NCI-H748 (cell line): ENCODE measurements at regions not wholly inside any gene's neighbourhood (a gene's known extent, or its start where the extent isn't known, plus 50 kb on each side); places are given as distances from the start of the nearest gene placed in this dataset.
"Not testable (repeated sequence)": the region's sequence is repeated elsewhere in the genome, so short reads cannot be mapped to it uniquely, and the experiment has no call there.

ENCODE experiments used
- DNase-seq: peaks from one replicate; lab custom pipeline; 2025; ENCODE audit not compliant: unreplicated experiment; lab: John Stamatoyannopoulos, UW

- DNase-seq, result peak; percentile 88
Measured at GRCh38 chr12:105455261-105455660, 124.8 kb downstream of the C12orf75 start.

- DNase-seq, result no peak
Measured at GRCh38 chr12:105457026-105457425, 126.5 kb downstream of the C12orf75 start.

GRCh38 chr12:105459760-105460330, 129.4 kb downstream of the C12orf75 start:
- no peak for DNase-seq

DNA sequence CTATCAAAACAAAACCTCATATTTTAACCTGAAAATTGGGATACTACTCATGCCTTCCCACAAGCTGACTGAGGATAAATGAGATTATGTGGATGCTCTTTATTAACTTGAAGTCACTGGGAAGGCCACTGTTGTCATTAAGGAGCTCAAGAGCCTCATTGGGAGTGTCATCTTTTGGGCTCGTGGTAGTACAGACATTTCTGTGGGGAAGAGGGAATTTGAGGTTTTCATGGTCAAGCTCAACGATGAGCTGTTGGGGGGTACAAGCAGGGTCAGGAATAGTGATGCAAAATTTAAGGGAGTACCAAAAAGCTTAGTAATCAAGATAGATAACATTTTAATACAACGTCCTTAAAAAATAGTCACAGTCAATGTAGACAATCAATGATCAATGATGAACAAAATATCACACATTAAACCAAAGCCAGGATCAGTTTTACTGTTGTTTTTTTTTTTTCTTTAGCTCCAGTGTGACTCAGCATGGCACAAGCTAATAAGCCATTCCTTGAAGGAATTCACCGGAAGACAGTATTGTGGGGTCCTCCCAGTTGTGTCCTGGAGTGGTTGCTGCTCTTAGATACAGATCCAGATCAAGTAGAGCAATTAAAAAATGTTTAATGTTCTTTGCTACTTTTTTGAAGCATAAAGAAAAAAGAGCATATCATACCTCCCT, 130.9 kb downstream of the C12orf75 start:
- DNase-seq, result no peak

DNA sequence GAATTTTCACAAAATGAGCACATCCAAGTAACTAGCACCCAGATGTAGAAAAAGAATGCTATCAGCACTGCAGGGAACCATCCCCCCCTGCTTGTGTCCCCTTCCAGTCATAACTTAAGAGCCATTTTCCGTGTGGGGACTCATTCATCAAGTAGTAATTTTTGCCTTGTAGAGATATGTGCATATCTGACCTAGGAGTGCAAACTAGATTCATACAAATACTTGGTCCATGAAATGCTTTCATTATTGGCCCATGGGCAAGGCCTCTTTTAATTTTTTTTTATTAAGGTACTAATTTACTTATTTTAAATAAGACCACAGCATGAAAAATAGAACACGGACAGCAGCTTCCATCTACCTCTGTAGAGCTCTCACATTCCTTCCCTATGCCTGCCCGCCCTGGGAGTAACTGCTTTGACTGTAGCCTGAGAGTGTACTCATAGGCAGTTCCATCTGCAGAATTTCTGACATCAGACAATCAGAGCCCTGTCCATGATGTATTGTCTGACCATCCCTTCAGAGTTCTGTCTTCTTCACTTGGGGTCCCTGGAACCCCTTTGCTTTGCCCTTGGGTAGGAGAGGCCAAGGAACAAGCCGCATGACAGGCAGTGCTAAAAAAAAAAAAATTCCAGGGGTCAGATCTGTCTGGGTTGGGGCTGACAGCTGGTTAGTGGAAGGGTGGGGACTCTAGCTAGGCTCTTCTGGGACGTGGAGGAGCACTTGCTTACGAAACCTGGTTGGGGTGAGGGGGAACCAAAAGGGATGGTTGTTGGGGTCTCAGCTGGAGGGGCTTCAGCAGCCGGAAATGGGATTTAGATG, 131.7 kb downstream of the C12orf75 start:
- no peak for DNase-seq

DNA sequence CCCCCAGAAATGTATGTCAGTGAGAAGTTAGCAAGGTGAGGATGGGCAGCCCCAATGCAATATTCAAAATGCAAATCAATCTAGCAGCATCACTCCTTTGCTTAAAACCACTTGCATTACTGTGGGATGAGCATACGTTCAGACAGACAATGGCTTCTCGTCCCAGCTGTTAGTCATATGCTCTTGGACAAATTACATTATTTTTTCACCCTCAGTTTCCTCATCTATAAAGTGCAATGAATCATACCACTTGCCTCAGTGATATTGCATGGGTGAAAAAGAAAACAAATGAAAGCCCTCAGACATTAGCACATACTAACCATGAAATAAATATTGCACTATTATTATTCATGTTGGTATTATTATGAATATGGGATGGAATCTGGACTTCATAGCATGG, 132.3 kb downstream of the C12orf75 start:
- no peak for DNase-seq

DNA sequence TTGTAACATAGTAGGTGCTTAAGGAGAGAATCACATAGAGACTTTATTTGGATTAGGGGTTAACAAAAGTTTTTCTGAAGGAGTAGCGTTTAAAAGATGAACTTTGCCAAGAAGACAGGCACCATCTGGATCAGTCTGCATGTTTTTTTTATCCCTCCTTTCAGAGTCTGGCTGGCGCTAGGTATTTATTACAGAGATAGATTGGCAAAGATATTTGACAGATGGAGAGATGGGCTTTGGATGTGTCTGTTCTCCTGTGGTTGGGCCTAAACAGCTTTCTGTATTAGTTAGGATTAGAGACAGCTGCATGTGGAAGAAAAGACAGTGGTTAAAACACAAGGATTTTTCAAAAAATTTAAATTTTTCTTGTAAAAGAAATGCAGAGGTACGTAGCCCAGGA, 133.9 kb downstream of the C12orf75 start:
- DNase-seq, result no peak

- DNase-seq, result no peak
Measured at GRCh38 chr12:105466231-105466900, 135.9 kb downstream of the C12orf75 start.

- DNase-seq, result no peak
Measured at GRCh38 chr12:105466901-105467598, 136.6 kb downstream of the C12orf75 start.

DNA sequence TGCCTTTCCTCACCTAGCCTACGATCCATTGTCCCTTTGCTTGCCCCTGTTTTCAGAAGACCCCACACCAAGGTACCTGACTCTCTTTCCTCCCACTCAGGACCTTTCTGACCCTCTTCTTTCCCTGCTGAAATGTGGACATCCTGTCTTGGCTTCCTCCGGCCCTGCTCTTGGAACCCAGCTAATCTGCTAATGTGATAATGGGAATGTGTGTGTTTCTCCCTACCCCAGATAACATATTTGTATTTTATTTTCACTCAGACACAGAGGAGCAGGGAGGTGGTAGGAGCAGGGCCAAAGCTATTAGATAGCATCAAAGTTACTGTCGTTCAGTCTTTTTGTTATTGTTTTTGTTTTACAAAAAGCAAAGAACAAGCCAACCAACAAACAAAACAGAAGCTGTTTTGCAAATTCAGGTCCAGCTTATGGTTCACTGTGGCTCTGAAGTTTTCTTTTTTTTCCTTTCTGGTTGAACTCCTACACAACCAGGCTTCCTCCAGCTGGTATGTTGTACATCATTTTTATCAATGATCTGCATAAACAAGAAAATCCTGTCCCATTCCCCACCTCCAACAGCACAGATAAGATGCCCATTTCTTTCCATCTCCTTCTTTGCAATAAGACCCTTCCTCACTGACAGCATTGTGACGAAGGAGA, 137.3 kb downstream of the C12orf75 start:
- DNase-seq, result no peak

DNA sequence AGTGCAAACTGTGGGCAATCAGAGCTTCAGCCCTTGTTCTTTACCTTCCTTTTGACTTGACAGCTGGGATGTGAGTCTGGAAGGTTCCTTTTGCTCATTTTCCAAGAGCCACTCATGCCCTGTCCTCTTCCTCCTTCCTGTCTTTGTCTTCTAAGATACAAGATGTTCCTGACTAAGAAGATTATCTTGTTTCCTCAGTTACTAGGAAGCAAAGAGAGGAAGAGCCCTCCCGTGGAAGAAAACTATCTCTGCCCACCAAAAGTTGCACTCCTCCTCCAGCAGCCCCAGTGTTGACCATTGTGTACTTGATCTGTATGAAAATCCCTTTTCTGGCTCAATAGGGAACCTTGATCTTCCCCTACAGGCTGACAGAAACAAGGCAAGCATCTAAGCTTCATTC, 138.0 kb downstream of the C12orf75 start:
- no peak for DNase-seq

GRCh38 chr12:105469211-105469610, 138.7 kb downstream of the C12orf75 start:
- no peak for DNase-seq

- no peak for DNase-seq
Measured at GRCh38 chr12:105469701-105470100, 139.2 kb downstream of the C12orf75 start.

DNA sequence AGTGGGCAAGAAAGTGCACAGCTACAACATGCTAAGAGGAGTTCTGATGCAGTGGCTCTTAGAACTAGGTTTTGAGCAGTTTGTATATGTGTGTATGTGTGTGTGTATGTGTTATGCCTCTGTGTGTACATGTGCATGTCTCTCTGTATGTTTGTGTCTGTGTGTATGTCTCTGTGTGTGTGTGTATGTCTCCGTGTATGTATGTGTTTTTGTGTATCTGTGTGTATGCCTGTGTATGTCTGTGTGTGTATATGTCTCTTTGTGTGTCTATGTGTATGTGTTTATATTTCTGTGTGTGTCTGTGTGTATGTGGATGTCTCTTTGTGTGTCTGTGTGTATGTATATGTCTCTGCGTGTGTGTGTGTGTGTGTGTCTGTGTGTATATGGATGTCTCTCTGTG, 139.6 kb downstream of the C12orf75 start:
- DNase-seq, result no peak

- DNase-seq, result no peak
Measured at GRCh38 chr12:105470601-105471000, 140.1 kb downstream of the C12orf75 start.

DNA sequence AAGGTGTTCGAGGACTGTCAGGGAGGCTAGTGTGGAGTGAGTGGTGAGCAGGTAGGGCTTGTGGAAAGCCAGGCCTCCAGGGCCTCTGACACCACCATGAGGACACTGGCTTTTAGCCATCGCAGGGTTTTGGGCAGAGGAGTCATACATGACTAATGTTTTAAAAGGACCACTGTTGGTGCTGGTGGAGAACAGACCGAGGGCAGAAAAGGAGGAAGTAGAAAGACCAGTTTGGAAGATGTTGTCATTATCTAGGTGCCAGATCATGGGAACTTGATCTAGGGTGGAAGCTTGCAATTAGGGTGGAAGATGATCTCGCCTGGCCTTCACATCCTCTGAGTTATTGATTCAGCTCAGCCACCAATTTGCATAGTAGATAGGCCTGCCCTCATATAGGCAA, 144.2 kb downstream of the C12orf75 start:
- DNase-seq, result no peak

DNA sequence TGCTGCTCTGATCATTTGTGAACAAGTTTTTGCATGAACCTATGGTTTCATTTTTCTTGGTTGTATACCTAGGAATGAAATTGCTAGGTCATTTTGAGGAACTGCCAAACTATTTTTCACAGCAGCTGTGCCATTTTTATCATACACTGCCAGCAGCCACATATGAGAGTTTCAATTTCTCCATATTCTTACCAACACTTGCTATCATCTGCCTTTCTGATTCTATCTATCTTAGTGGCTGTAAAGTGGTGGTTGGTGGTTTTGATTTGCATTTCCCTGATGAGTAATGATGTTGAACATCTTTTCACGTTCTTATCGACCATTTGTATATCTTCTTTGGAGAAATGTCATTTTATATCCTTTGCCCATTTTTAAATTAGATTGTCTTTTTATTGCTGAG, 146.1 kb downstream of the C12orf75 start:
- no peak for DNase-seq

- no peak for DNase-seq
Measured at GRCh38 chr12:105477873-105478272, 147.4 kb downstream of the C12orf75 start.

- DNase-seq, result not testable (repeated sequence)
Measured at GRCh38 chr12:105478788-105479187, 148.3 kb downstream of the C12orf75 start.

- DNase-seq, result no peak
Measured at GRCh38 chr12:105479710-105480109, 149.2 kb downstream of the C12orf75 start.

DNA sequence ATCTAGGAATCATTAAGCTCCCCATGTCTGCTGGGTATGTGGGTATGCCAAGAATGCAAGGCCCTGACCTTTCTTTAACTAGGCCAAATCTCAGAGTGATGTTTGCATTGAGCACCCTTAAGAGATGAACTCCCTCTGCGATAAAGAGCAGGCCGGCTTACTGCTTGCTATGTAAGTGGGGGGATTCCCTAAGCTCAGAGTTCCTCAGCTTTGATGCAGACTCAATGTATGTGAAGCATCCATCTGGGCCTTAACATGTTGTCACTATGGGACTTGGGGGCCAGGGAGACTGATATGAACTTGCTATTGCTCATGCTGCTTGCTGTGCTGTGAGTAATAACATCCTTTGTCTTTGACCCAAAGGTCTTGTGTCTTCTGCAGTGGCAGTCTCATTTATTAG, 149.7 kb downstream of the C12orf75 start:
- no peak for DNase-seq
